ENCODE measurements at regions not wholly inside any gene's neighbourhood (a gene's known extent, or its start where the extent isn't known, plus 50 kb on each side); places are given as distances from the start of the nearest gene placed in this dataset.
A peak's percentile ranks its signal among the peaks of the same experiment; 100 is the strongest.
"Not testable (repeated sequence)": the region's sequence is repeated elsewhere in the genome, so short reads cannot be mapped to it uniquely, and the experiment has no call there.

DNA sequence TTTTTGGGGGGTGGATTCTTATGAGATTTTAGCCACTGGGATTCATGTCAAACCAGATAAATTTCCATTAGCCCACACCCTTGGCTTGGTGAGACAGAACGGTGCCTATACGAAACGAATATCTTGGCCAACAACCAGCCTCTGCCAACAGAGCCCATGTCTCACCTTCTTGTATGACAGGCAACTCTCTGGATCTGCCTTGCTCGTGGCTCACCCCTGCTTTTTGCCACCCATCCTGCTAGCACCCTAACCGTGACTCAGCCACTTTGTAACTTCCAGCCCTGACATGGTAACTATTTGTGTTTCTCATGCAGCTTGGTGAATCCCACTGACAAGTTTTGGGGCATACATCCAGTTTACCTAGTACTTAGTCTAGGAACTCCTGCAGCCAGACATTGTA is 457.0 kb downstream of the SPATA31D1 start:
- no peak for DNase-seq (ENCODE audit: low read depth)

DNA sequence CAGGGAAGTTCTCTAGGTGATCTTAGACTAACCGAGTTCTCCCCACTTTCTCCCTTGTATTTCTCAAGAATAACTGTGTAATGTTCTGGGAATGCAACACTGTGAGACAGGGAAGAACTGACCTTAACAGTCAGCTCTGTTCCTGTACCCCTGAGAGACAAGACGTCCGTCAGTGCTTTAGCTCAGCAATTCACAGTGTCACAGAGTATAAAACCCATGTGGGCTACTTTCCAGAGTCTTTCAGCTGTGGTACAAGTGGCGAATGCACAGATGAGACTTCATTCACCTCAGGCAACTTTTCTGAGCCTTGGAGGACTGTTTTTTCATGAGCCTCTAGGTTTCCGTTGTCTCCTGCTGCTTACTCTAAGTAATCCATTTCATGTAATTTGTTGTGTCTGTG is 458.8 kb downstream of the SPATA31D1 start:
- no peak for DNase-seq (ENCODE audit: low read depth)

DNA sequence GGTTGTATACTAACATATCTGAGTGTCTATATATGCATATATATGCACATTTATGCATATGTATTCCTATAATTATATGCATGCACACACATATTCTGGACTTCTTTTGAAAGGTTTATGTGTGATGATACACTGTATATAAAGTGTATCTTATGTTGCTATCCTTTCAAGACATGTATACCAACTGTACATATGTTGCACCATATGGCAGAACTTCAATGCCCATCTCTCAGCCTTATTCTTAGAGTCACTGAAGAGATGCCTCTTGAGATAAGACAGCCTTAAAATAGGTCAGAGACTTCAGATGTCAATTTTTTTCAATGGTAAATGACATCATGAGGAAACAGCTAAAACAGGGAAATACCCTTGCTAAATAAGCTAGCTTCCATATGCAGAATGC is 461.4 kb downstream of the SPATA31D1 start:
- no peak for DNase-seq (ENCODE audit: low read depth)

DNA sequence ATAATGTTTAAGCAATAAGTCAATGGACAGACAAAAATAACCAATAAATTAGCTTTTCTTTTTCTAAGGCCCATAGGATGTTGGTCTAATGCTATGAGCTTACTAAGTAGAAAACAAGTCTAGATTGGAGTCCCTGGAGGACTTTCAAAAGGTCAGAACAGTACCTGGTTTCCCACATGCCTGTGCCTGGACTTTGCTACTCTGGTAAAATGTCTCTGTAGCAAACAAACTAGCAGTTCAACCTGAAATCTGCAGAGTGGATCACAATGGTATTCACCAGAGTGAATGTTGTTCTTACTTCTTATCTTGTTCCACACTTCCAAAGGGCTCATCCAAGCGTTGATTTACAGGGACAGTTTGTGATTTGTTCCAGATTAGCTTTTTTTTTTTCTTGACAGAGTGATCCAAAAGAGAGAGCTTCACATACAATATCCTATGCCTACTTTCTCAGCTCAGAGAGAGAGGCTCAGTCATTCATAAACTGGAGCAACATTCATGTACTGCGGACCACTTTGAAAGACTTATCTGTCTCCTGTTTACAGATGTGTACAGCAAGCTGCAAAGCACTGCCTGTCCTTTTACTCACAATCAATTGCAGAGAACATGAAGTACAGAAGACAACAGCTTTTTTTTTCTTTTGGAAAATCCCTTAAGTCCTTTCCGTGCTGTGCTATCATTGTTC is 466.1 kb downstream of the SPATA31D1 start:
- DNase-seq (ENCODE audit: low read depth): no peak

DNA sequence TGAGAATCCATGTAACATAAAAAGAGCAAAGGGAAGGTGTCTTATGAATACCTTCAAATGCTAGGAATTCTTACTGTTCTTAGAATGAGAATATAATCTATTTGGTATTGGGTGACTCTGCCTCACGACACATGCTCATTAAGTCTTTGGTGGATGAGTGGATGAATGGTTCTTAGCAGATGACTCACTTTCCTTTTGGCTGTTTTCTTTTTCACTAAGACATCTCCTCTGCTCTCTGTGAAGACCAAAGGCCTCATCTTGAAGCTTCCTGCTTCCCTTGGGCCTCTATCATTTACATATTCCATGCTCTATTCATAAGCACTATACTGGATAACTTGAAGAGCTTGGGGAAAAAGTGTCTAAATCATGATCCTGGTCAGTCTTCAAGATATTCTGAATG is 468.1 kb downstream of the SPATA31D1 start:
- DNase-seq (ENCODE audit: low read depth): no peak

DNA sequence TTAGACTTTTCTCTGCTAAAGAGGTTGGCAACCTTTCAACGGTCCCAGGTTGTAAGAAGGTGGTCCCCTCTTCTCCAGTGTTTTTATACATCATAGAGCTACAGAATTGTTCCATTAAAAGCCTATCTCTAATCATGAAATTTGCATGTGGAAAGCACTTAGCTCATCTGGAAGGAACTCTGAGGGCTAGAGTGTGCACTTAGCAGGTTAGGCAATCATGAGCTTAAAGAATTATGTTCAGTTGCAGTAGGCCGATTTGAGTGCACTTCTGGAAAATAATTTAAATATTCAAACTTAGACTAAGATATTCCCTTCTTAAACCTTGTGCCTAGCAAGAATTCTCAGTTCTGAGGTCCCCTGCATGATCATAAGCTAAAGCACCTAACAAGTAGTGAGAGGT is 468.7 kb downstream of the SPATA31D1 start:
- no peak for DNase-seq (ENCODE audit: low read depth)

DNA sequence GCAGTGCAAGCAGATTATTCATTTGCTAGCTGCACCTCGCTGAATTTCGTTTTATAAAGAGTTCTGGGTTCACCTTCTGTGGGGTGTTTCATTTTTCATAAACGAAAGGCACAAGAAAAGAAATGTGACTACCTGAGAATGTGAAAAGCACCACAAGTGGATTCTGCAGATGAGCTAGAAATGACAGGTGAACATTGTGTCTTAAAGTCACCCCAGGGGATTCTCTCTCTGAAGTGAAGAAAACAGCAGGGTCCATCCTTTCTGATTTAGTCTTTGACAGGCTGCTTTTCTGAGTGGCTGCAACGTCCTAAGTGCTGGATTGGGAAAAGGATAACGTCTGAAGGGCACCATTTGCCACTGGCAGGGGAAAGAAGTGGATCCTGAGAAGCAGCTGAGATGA is 469.3 kb downstream of the SPATA31D1 start:
- DNase-seq (ENCODE audit: low read depth): no peak

DNA sequence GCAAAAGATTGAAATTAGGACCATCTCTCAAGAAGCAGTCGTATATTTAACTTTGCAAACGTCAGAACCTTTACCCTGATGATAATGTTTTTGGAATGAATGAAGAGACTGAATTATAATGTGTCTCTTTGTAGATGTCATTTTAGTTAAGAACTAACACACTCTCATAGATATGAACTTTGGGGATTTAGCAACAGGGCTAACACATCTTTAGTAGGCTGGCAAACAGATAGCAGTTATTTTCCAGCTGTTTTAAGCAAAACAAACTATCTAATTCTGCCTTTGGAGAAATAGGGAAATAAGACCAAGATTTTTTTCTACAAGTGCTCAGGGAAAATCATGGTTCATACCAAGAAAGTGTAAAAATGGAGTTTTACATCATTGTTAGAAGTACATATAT is 469.7 kb downstream of the SPATA31D1 start:
- no peak for DNase-seq (ENCODE audit: low read depth)

DNA sequence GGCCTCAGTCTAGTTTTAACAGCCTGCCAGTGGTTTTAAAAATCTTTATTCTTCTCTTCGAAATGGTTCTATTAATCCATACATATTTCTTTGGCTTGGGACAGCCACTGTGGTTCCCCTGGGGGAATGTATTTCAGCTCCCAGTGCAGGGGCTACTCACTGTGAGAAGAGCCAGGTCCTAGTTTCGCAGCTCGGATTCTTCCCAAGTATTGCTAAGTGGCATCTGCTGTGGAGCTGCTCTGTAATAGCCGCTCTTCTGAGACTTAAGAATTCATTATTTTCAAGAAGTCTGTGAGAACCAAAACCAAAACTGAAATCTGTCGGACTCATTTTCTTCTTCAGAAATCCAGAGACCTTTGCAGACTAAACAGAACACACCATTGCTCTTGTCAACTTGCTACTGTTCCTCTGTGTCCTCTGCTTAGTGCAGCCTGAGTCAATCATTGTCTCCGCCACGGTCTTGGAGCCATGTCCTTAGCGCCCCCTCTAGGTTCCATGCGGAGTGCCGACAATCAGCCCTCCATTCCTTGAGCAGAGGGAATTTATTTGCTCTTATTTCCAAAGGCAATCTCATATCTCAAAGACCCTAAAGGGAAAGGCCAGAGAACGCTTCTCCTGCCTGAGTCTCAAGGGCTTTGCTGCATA is 478.2 kb downstream of the SPATA31D1 start:
- no peak for DNase-seq (ENCODE audit: low read depth)

DNA sequence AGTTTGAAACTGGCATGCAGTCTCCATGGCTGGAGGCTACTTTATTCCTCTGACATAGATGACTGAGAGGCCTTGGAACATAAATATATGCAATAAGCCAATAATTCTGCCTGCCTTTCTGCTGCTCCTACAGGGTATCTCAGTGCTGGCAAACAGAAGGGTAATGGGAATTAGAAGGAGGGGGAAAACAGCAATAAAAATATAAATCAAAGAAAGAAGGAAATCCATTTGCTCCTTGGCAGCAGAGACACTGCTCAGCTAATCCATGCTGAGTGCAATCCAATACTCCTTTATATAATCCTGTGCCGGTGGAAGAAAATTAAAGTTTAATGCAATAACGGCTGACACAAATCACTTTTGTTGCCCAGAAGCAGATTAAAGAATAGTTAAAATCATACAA is 478.9 kb downstream of the SPATA31D1 start:
- no peak for DNase-seq (ENCODE audit: low read depth)

DNA sequence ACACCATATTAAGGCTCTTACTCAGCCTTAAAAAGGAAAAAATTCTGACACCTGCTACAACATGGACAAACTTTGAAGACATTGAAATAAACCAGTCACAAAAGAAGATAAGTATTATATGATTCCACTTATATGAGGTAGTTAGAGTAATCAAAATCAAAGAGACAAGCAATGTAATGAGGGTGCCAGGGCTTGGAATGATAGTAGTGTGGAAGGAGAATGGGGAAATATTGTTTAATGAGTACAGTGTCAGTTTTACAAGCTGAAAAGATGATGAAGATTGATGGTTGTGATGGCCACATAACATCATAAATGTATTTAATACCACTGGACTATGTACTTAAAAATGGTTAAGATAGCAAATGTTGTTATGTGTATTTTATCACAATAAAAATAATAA is 485.7 kb downstream of the SPATA31D1 start:
- no peak for DNase-seq (ENCODE audit: low read depth)

DNA sequence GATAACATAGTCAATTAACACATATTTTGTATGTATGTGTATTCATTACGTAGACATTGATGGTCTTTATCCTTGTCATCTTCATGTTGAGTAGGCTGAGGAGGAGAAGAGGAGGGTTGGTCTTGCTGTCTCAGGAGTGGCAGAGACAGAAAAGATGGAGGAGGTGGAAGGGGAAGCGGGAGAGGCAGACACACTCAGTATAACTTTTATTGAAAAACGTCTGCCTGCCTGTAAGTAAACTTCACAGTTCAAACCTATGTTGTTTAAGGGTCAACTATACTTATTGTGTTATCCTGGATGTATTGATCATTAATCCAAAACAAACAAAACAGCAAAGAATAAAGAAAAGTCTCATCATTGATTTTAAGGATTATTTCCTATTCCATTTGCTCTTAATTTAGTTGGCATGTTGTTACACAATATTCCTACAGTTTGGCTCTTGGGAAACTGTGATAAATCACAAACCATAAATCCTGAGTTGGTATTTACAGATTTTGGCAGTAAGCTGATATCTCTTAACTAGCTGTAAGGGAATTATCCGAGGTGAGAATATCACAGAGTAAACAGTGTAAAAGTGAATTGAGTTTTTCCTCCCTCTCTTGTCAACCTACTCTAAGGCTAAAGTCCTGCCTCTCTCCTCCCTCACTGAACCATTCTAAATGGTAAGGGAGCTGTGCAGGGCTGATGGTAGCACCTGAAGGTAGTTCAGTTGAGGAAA is 487.2 kb downstream of the SPATA31D1 start:
- DNase-seq (ENCODE audit: low read depth): no peak

DNA sequence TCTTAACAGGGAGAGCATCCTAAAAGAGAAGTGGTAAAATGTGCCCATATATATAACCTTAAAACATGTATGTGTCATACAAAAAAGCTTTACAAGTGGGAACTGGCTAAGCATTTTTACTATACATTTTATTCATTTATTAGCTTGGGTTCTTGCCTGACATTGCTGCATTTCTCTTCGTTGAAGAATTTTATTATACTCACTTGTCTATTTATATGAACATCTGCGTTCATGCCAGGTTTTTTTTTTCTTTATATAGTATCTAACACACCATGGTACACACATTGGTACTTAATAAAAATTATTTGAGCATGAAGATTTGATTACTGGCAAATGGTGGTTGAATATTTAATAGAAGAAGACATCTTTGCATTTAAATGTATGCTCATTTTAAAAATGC is 492.3 kb downstream of the SPATA31D1 start:
- no peak for DNase-seq (ENCODE audit: low read depth)

DNA sequence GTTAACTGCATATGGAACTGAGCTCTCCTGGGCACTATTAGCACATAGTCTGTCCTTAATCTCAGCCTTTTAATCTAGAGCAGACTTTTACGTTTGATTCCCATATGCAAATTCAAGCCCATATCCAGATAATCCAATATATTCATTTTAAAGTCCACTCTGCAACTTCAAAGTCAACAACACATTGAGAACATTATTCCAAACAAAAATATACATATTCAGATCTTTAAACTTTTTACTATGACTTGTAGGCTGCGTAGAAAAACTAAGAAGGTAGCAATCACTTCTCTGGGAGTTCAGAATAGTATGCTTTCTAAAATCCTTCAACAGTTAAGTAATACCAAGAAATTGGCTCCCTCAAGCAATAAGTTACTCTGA is 499.4 kb downstream of the SPATA31D1 start:
- DNase-seq (ENCODE audit: low read depth): no peak

DNA sequence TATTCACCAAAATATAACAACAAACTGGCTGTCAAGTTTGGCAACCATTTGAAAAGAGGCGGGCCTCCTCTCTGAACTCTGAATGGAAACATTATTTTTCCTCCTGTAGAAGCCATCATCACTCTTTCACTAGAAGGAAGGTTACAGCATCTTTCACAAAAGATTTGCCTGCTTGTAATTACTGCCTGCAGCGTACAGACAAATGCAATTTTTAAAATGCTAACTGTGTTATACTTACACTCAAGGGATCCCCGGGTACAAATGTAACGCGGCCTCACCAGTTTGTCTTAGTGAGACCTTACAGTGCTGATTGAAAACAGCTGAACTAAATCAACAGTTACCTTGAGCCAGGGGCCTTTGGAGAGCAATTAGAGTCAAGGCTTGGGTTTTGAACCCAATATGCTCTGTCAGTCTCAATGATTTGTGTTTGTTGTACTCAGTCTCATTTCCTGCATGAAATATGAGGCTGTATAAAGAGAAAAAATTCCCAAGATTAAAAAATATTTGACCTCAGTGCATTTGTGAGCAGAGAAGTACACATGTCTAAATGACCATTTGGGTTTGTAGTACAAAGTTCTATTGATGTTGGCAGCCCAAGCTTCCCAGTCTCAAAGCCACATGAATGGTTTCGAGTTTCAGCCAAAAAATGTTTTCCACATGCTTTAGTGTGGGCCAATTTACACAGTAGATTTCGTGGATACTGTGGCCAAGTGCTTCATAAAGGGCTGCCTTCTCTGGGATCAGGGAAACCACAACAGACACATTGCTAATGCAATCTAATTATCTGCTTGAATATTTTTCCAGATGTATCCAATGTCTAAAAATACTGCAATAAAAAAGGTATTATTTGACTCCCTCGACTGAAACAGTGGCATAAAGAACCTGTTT is 500.0 kb downstream of the SPATA31D1 start:
- peak; percentile 96 for DNase-seq (ENCODE audit: low read depth)

DNA sequence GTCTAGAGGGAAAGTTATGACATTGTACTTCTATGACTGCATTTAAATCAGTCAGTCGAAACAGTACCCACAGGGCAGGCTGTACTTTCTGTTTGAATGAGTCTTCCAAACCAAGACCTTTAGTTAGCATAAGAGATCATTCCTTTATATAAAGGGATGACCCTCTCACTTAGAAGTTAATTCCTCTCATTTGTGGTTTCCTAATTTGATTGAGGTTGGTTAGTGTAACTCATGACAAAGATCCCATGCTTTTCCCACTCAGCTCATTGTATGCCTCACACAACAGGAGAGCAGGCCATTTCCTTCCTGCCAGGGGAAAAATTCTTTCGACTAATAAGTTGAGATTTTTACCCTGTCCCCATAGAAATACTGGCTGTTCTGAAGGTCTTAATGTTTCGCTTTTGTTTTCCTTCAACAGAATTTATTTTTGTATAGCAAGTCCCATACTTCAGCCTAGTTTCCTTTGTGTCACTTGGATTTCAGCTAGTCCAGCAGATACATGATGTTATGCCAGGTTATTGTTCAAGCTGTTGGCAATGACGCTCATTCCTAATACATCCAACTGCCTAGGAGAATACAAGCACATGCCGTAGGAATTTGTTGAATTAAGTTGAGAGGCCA is 500.7 kb downstream of the SPATA31D1 start:
- DNase-seq (ENCODE audit: low read depth): peak; percentile 54

DNA sequence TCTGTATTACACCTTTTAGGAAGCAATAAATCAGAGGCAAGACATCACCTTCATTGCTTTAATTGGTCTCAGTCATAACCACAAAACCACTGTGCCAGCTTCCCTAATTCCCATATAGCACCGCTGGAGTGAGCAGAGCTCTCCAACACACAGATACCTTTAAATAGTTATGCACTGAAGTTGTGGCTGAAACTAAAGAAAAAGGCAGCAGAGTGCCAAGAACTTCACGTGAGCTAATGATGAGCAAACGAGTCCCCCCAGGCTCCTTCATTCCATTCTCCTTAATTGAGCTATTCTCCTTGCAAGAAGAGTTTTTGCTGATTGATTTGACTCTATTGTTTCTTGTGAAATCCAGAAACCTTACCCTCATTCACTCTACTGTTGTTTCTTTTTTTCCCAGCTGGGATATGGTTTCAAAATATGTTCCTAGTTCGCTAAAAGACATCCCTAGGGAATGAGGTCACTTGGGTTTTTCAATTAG is 501.5 kb downstream of the SPATA31D1 start:
- DNase-seq (ENCODE audit: low read depth): no peak

DNA sequence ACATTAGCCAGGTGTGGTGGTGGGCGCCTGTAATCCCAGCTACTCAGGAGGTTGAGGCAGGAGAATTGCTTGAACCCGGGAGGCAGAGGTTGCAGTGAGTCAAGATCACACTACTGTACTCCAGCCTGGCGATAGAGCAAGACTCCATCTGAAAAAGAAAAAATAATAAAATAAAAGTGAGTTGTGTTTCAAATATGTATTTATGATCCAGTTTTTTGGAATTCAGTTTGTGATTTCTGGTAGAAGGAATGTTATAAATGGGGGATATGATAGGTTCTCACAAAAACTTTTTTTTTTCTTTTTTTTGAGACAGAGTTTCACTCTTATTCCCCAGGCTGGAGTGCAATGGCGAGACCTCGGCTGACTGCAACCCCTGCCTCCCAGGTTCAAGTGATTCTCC is 502.2 kb downstream of the SPATA31D1 start:
- DNase-seq (ENCODE audit: low read depth): not testable (repeated sequence)

DNA sequence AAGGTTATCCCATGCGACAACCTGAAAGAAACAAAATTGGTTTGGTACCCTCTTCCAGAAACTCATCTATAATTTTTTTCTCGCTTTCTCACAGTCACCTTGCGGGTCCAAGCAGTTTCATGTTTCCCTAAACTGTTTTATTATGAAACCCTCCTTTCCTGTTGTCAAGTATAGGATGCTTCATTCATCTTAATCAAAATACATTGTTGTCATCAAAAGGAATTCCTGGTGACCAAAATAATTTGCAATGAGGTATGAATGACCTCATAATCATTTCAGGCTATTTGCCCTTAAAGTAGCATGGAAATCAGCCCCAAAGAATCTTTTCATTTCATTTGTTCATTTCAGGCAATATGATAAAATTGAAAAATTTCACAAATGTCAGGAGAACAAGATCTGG is 503.0 kb downstream of the SPATA31D1 start:
- DNase-seq (ENCODE audit: low read depth): no peak

DNA sequence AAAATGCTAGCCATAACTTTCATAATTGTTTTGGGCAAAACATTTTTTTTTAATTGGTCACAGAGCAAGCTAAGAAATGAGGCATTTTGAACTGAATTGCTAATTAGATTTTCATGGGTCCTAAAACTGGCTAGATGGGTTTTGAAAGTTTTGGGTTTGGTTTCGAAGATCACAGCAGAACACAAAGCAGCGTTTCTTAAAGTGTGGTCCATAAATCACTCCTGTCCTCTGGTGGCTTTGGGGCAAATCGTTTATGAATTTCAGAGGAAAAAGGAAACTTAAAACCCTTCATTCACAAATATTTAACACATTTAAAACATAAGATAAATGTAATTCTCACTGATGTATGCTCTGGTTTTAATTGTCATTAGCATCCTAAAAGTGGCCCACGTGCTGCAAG is 503.7 kb downstream of the SPATA31D1 start:
- DNase-seq (ENCODE audit: low read depth): no peak

Measured in forelimb muscle (tissue), 1 donor.